Femur (tissue), 1 donor: ENCODE measurements at regions not wholly inside any gene's neighbourhood (a gene's known extent, or its start where the extent isn't known, plus 50 kb on each side); places are given as distances from the start of the nearest gene placed in this dataset.
A peak's percentile ranks its signal among the peaks of the same experiment; 100 is the strongest.
"Not testable (repeated sequence)": the region's sequence is repeated elsewhere in the genome, so short reads cannot be mapped to it uniquely, and the experiment has no call there.

Experiments
- DNase-seq: peaks from one replicate; pipeline ENCODE4 v3.0.0-alpha.2; 2017

GRCh38 chr13:80501556-80501955 lies 160.6 kb upstream of the SPRY2 start:
- no peak for DNase-seq

GRCh38 chr13:80499536-80500290 lies 158.8 kb upstream of the SPRY2 start:
- DNase-seq, result no peak

- DNase-seq, result no peak
Measured at GRCh38 chr13:80498433-80498832, 157.5 kb upstream of the SPRY2 start.

DNA sequence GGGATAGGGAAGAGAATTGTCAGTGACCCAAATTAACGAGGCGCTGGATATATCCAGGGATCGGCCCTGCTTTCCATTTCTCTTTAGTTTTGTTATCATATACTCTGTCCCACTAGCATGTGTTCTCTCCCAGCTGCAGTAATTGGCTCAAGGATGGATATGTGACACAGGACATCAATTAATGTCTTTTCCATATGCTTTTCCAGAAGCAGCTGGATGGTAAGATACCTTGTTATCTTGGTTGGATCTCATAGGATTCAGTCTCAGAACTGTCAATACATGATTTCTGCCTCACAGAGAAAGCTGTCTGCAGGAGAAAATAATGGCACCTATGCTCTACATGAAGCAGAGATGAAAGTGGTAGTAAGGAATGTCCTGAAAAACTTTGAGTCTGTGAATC lies 157.1 kb upstream of the SPRY2 start:
- no peak for DNase-seq

DNA sequence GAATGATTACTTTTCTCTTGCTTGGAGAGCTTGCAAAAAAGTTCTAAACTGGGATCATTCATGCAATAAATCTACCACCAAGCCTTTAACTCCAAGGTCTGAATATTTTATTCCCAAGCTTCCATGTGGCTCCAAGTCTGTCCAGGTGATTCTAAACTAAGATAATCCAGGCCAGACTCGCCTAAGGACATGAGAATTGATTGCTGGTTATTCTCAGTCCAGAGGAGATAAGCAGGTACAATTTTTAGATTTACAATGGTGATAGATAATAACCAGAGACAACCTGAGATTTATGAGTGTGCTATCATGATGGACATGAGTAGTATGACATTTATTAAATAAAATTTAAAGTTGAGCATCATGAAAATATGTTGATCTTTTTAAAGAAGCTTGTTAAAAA lies 156.5 kb upstream of the SPRY2 start:
- no peak for DNase-seq

DNA sequence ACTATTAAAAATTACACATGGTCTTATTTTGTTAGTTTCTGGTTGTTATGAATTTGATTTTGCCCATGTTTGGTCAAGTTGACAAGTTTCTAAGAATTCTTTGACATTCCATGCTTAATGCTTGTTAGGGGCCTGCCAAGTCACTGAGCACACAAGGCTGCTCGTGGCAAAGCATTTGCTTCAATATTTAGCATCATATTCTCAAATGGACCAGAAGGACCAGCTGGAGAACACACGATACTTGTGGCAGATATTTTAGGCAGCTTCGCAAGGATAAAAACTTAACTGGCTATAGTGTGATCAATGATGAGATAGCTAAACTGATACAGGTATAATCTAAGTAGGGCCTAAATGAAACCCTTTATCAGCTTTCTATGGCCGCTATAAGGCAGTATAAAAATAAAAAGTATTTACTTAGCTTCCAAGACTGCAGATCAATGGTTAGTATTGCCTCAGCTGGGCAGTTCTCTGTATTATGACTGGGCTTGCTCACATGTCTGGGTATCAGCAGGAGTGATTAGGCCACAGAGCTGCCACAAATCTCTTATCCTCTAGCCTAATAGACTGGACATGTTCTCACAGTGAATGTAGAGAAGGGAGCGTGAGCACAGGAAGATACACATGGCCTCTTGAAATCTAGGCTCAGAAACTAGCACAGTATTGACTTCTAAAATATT lies 155.9 kb upstream of the SPRY2 start:
- no peak for DNase-seq

DNA sequence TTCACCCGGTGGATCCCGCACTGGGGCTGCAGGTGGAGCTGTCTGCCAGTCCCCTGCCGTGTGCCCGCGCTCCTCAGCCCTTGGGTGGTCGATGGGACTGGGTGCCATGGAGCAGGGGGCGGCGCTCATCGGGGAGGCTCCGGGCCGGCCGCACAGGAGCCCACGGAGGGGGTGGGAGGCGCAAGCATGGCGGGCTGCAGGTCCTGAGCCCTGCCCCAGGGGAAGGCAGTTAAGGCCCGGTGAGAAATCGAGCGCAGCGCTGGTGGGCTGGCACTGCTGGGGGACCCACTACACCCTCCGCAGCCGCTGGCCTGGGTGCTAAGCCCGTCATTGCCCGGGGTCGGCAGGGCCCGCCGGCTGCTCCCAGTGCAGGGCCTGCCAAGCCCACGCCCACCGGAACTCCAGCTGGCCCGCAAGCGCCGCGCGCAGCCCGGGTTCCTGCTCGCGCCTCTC lies 149.6 kb upstream of the SPRY2 start:
- DNase-seq, result not testable (repeated sequence)

DNA sequence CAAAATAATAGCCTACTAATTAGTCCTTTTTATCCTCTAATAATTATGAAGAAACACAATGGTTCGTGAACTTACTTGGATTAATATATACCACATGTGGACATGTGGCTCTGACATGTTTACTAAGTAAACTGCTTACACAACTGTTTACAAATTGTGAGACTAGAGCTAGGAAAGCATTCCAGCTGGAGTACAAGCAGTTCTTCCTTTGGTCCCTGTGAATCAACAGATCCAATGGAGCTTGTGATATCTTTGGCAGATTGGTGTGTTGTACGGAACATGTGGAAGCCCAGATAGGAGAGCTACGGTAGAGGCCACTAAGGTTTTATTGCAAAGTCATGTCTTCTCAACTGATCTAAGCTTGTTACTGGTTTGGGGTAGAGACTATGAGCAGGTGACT lies 145.5 kb upstream of the SPRY2 start:
- no peak for DNase-seq

GRCh38 chr13:80483157-80483556 lies 142.2 kb upstream of the SPRY2 start:
- DNase-seq, result no peak

GRCh38 chr13:80481588-80481987 lies 140.7 kb upstream of the SPRY2 start:
- DNase-seq, result no peak

GRCh38 chr13:80477661-80478443 lies 136.9 kb upstream of the SPRY2 start:
- DNase-seq, result no peak

DNA sequence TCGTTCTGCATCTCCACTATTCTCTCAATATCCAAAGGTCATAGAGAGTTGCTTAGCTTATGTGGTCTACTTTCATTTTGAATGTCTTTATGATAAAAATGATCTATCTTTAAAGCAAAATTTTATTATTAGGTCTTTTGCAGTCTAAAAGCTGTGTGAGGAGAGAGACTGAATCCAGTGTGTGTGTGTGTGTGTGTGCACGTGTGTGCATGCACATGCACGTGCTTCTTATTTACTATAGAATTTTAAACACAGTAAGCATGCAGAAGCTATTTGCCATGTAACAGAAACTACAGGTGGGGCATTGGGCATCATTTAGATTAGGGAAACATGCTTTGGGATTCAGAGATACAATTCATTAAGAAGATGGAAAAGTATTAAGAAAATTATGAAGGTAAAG lies 136.0 kb upstream of the SPRY2 start:
- DNase-seq, result no peak

DNA sequence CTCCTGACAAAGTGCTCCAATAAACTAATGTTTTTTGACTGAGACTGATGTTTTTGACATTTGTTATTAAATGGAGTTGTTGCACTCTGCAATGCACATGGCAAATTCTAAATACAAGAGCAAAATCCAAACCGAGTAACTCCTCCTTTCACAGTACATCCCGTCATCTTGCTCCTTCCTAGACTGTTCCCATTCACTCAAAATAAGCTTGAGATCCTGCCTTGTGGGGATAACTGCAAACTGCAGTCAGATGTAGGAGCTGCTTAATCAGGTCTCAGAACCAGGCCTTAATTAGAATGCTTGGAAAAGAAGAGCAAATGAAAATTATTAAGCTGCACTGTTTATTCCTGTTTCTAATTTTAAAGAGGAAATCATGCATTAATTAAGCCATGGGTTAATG lies 134.8 kb upstream of the SPRY2 start:
- DNase-seq, result no peak

DNA sequence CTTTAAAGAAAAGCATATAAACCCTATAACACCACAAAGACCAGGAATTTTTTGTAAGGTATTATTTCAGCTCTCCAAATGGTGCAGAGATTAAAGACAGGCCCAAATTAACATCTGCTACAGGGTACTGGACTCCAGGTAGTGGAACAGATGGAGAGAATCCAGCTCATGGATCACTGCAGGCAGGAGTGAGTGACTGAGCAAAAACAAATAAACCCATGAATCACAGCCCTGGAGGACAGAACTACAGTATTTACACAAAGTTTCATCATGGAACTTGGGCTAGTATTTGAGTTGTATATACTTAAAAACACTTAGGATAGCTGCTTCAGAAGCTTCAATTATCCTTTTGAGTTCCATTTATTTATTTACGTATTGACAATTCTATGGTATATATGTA lies 132.8 kb upstream of the SPRY2 start:
- DNase-seq, result no peak

- peak; percentile 77 for DNase-seq
Measured at GRCh38 chr13:80469853-80470381, 129.0 kb upstream of the SPRY2 start.

- DNase-seq, result no peak
Measured at GRCh38 chr13:80469105-80469852, 128.4 kb upstream of the SPRY2 start.

DNA sequence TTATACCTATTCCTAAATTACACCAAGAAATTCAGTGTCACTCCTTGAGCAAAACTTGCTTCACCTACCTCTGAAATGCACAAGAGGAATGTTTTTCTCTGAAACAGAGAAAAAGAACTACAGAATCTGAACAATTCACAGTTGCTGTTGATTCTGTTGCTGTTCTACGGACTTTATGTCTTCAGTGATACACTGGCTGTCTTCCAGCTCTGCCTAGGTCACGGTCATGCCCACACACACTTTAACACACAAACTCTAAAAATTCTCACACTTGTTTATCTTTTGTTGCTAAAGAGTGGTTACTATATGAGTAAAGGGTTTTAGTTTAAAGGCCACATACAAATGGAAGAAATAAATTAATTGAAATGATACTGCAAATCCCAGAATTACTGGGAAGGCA lies 124.4 kb upstream of the SPRY2 start:
- no peak for DNase-seq

DNA sequence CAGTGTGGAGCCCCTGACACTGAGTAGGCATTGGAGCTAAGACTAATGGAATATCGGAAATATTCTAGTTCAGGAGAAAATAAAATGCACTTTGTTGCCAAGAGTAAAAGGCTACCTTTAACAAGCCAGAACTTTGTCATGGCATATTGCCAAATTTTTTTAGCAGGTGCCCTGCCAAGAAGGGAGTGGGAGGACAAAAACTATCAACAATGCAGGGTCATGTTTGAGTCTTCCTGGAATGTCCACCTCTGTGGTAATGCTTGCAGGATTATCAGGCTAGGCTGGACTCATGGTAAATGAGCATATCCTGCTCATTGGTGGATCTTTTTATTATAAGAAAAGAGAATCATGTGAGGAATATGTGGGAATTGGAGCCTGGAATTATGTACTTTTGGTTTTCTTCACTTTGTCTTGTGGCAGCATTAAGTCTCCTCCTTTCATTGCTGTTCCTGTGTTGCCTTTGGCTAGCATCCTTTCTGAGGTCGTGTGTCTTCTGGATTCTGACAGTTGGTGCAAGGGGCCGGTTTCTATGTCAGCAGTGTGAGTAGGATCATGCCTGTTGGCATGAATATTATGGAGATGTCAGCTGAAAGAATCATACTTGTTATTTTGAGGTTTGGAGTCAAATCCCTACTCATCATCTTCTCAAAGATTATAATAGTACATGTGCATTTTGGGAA lies 122.9 kb upstream of the SPRY2 start:
- peak; percentile 57 for DNase-seq

DNA sequence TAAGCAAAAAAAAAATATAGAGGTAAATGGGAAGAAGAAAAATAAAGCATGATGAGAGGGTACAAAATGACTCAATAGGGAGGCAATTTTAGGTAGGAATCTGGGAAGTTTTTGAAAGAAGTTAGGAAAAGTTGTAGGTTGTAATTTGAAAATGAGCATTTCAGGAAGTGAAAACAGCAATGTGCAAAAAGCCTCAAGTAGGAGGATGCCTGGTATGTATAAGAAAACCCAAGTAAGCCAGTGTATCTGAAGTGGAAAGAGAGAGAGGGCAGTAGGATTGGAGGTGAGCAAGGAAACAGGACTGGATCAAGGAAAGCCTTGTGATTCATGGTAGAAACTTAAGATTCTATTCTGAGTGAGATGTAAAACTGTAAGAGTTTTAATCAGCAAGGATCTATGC lies 121.6 kb upstream of the SPRY2 start:
- no peak for DNase-seq

- DNase-seq, result no peak
Measured at GRCh38 chr13:80462037-80462436, 121.1 kb upstream of the SPRY2 start.

DNA sequence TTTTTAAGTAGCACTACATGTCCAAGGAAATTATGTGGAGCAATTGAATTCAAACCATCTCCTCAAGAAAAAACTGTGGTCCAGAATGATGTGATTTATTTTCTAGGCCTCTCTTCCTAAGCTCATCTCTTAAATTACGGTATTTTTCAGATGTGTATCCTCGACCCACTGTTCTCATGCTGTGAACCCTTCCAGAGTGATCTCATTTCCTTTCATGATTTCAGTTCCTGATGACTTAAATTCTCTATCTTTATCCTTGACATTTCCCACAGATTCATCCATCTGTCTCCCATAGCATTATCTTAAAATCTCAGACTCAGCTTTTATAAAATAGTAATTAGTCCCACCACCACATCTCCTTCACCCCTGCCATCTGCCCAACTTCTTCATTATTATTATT lies 117.6 kb upstream of the SPRY2 start:
- no peak for DNase-seq

- DNase-seq, result no peak
Measured at GRCh38 chr13:80454245-80454644, 113.3 kb upstream of the SPRY2 start.
